ENCODE measurements at regions not wholly inside any gene's neighbourhood (a gene's known extent, or its start where the extent isn't known, plus 50 kb on each side); places are given as distances from the start of the nearest gene placed in this dataset.

- no peak for TF ChIP-seq POLR2AphosphoS5 (IDR thresholded peaks at IDR 0.05)
- no peak for TF ChIP-seq CTCF (IDR thresholded peaks at IDR 0.05)
- TF ChIP-seq POLR2A (IDR thresholded peaks at IDR 0.05) = no peak
- no peak for TF ChIP-seq EP300 (IDR thresholded peaks at IDR 0.05)
Observed at GRCh38 chr5:105817914-105818313, 1852.8 kb downstream of the EFNA5 start.

Measured in stomach (tissue), 4 donors.